Ishikawa (cell line): ENCODE measurements at regions not wholly inside any gene's neighbourhood (a gene's known extent, or its start where the extent isn't known, plus 50 kb on each side); places are given as distances from the start of the nearest gene placed in this dataset.

ENCODE experiments used
- CREB1 ChIP-seq: IDR thresholded peaks from 2 replicates; pipeline ENCODE4 v1.6.1; 2012; ENCODE audit warnings: low read depth
- EP300 ChIP-seq: IDR thresholded peaks from 2 replicates; pipeline ENCODE4 v1.6.1; 2012; ENCODE audit warnings: borderline replicate concordance
- FOXM1 ChIP-seq: IDR thresholded peaks from 2 replicates; pipeline ENCODE4 v1.6.1; 2012; ENCODE audit warnings: low read depth, borderline replicate concordance
- NFIC ChIP-seq: IDR thresholded peaks from 2 replicates; pipeline ENCODE4 v1.6.1; 2012
- RAD21 ChIP-seq: IDR thresholded peaks from 2 replicates; pipeline ENCODE4 v1.6.1; 2012; ENCODE audit warnings: low read depth
- TAF1 ChIP-seq: IDR thresholded peaks from 2 replicates; pipeline ENCODE4 v1.6.1; 2012; ENCODE audit warnings: low read depth, mild to moderate bottlenecking
- TCF12 ChIP-seq: IDR thresholded peaks from 2 replicates; pipeline ENCODE4 v1.6.1; 2012; ENCODE audit warnings: low read depth
- TEAD4 ChIP-seq: IDR thresholded peaks from 2 replicates; pipeline ENCODE4 v1.6.1; 2012
- YY1 ChIP-seq: IDR thresholded peaks from 2 replicates; pipeline ENCODE4 v1.6.1; 2012; ENCODE audit warnings: low read depth
- TF ChIP-seq, protein P1 (sequence below): IDR thresholded peaks from 2 replicates; pipeline ENCODE4 v1.6.1; 2012; ENCODE audit warnings: low read depth, mild to moderate bottlenecking
- TF ChIP-seq, protein P2 (sequence below): IDR thresholded peaks from 2 replicates; pipeline ENCODE4 v1.6.1; 2012
- TF ChIP-seq, protein P3 (sequence below): IDR thresholded peaks from 2 replicates; pipeline ENCODE4 v1.6.1; 2012

- TF ChIP-seq, protein P1, sequence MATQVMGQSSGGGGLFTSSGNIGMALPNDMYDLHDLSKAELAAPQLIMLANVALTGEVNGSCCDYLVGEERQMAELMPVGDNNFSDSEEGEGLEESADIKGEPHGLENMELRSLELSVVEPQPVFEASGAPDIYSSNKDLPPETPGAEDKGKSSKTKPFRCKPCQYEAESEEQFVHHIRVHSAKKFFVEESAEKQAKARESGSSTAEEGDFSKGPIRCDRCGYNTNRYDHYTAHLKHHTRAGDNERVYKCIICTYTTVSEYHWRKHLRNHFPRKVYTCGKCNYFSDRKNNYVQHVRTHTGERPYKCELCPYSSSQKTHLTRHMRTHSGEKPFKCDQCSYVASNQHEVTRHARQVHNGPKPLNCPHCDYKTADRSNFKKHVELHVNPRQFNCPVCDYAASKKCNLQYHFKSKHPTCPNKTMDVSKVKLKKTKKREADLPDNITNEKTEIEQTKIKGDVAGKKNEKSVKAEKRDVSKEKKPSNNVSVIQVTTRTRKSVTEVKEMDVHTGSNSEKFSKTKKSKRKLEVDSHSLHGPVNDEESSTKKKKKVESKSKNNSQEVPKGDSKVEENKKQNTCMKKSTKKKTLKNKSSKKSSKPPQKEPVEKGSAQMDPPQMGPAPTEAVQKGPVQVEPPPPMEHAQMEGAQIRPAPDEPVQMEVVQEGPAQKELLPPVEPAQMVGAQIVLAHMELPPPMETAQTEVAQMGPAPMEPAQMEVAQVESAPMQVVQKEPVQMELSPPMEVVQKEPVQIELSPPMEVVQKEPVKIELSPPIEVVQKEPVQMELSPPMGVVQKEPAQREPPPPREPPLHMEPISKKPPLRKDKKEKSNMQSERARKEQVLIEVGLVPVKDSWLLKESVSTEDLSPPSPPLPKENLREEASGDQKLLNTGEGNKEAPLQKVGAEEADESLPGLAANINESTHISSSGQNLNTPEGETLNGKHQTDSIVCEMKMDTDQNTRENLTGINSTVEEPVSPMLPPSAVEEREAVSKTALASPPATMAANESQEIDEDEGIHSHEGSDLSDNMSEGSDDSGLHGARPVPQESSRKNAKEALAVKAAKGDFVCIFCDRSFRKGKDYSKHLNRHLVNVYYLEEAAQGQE: no peak
- TF ChIP-seq, protein P2, sequence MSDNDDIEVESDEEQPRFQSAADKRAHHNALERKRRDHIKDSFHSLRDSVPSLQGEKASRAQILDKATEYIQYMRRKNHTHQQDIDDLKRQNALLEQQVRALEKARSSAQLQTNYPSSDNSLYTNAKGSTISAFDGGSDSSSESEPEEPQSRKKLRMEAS: no peak
- no peak for TF ChIP-seq CREB1
- TF ChIP-seq, protein P3, sequence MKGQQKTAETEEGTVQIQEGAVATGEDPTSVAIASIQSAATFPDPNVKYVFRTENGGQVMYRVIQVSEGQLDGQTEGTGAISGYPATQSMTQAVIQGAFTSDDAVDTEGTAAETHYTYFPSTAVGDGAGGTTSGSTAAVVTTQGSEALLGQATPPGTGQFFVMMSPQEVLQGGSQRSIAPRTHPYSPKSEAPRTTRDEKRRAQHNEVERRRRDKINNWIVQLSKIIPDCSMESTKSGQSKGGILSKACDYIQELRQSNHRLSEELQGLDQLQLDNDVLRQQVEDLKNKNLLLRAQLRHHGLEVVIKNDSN: no peak
- no peak for TF ChIP-seq EP300
- no peak for TF ChIP-seq RAD21
- TF ChIP-seq TAF1: no peak
- TF ChIP-seq YY1: no peak
- TF ChIP-seq FOXM1: no peak
- TF ChIP-seq TEAD4: no peak
- TF ChIP-seq NFIC: no peak
- TF ChIP-seq TCF12: no peak
Observed at GRCh38 chr10:28202941-28203352, 99.9 kb downstream of the MPP7 start.
